ENCODE measurements at regions not wholly inside any gene's neighbourhood (a gene's known extent, or its start where the extent isn't known, plus 50 kb on each side); places are given as distances from the start of the nearest gene placed in this dataset.
A peak's percentile ranks its signal among the peaks of the same experiment; 100 is the strongest.

- no peaks in the 10 kb centered on the region for H3K4me1 Mint-ChIP-seq
- DNase-seq = no peak
- H3K27me3 Mint-ChIP-seq = no peaks in the 10 kb centered on the region
- H3K36me3 Mint-ChIP-seq = no peaks in the 10 kb centered on the region
- no peaks in the 10 kb centered on the region for H3K9me3 Mint-ChIP-seq
- H3K27ac Mint-ChIP-seq = no peak overlapping the region
- no peak overlapping the region for H3K4me3 Mint-ChIP-seq
These were observed 108.8 kb upstream of the MCTP2 start for GRCh38 chr15:94122516-94122915.

- Mint-ChIP-seq H3K27me3 (no peaks in the 10 kb centered on the region), H3K36me3 (no peaks in the 10 kb centered on the region), H3K4me3 (no peak overlapping the region), H3K9me3 (no peaks in the 10 kb centered on the region), H3K4me1 (no peaks in the 10 kb centered on the region), H3K27ac (no peak overlapping the region)
- peak; percentile 33 for DNase-seq
These were observed 111.2 kb upstream of the MCTP2 start for GRCh38 chr15:94119923-94120775.

GRCh38 chr15:94119298-94119811, 112.0 kb upstream of the MCTP2 start:
- Mint-ChIP-seq H3K4me1 (no peaks in the 10 kb centered on the region), H3K27me3 (no peaks in the 10 kb centered on the region), H3K27ac (no peak overlapping the region), H3K9me3 (no peaks in the 10 kb centered on the region), H3K36me3 (no peaks in the 10 kb centered on the region), H3K4me3 (no peak overlapping the region)
- DNase-seq = no peak

- Mint-ChIP-seq H3K4me1 (no peaks in the 10 kb centered on the region), H3K9me3 (no peaks in the 10 kb centered on the region), H3K4me3 (no peak overlapping the region), H3K27ac (no peak overlapping the region), H3K36me3 (no peaks in the 10 kb centered on the region), H3K27me3 (peaks cover 14% of the 10 kb centered on the region)
- no peak for DNase-seq
These were observed 120.8 kb upstream of the MCTP2 start for GRCh38 chr15:94110476-94111130.

- Mint-ChIP-seq H3K9me3 (no peaks in the 10 kb centered on the region), H3K4me3 (no peak overlapping the region), H3K4me1 (no peaks in the 10 kb centered on the region), H3K36me3 (no peaks in the 10 kb centered on the region), H3K27me3 (peaks cover 15% of the 10 kb centered on the region), H3K27ac (no peak overlapping the region)
- no peak for DNase-seq
These were observed 123.7 kb upstream of the MCTP2 start for GRCh38 chr15:94107652-94108051.

GRCh38 chr15:94105760-94106159, 125.6 kb upstream of the MCTP2 start:
- H3K4me3 Mint-ChIP-seq = no peak overlapping the region
- H3K27me3 Mint-ChIP-seq = peaks cover 19% of the 10 kb centered on the region
- no peak for DNase-seq
- no peaks in the 10 kb centered on the region for H3K9me3 Mint-ChIP-seq
- H3K27ac Mint-ChIP-seq = no peak overlapping the region
- H3K4me1 Mint-ChIP-seq = no peaks in the 10 kb centered on the region
- H3K36me3 Mint-ChIP-seq = no peaks in the 10 kb centered on the region

- no peak overlapping the region for H3K27ac Mint-ChIP-seq
- DNase-seq = no peak
- no peaks in the 10 kb centered on the region for H3K4me1 Mint-ChIP-seq
- H3K9me3 Mint-ChIP-seq = no peaks in the 10 kb centered on the region
- H3K4me3 Mint-ChIP-seq = no peak overlapping the region
- no peaks in the 10 kb centered on the region for H3K36me3 Mint-ChIP-seq
- peaks cover 19% of the 10 kb centered on the region for H3K27me3 Mint-ChIP-seq
These were observed 130.5 kb upstream of the MCTP2 start for GRCh38 chr15:94100863-94101262.

GRCh38 chr15:94099574-94099960, 131.8 kb upstream of the MCTP2 start:
- no peaks in the 10 kb centered on the region for H3K4me1 Mint-ChIP-seq
- H3K36me3 Mint-ChIP-seq = no peaks in the 10 kb centered on the region
- H3K4me3 Mint-ChIP-seq = no peak overlapping the region
- no peak overlapping the region for H3K27ac Mint-ChIP-seq
- H3K27me3 Mint-ChIP-seq = peaks cover 16% of the 10 kb centered on the region
- no peak for DNase-seq
- no peaks in the 10 kb centered on the region for H3K9me3 Mint-ChIP-seq

- H3K9me3 Mint-ChIP-seq = no peaks in the 10 kb centered on the region
- no peaks in the 10 kb centered on the region for H3K4me1 Mint-ChIP-seq
- no peak for DNase-seq
- H3K27me3 Mint-ChIP-seq = peaks cover 13% of the 10 kb centered on the region
- no peak overlapping the region for H3K27ac Mint-ChIP-seq
- H3K4me3 Mint-ChIP-seq = no peak overlapping the region
- H3K36me3 Mint-ChIP-seq = no peaks in the 10 kb centered on the region
These were observed 132.3 kb upstream of the MCTP2 start for GRCh38 chr15:94098921-94099573.

- Mint-ChIP-seq H3K27me3 (peaks cover 9% of the 10 kb centered on the region), H3K27ac (no peak overlapping the region), H3K9me3 (no peaks in the 10 kb centered on the region), H3K4me3 (no peak overlapping the region), H3K4me1 (no peaks in the 10 kb centered on the region), H3K36me3 (no peaks in the 10 kb centered on the region)
- DNase-seq = no peak
These were observed 133.8 kb upstream of the MCTP2 start for GRCh38 chr15:94097552-94097951.

GRCh38 chr15:94094310-94094709, 137.1 kb upstream of the MCTP2 start:
- Mint-ChIP-seq H3K4me3 (no peak overlapping the region), H3K9me3 (no peaks in the 10 kb centered on the region), H3K4me1 (no peaks in the 10 kb centered on the region), H3K36me3 (no peaks in the 10 kb centered on the region), H3K27ac (no peak overlapping the region), H3K27me3 (peaks cover 18% of the 10 kb centered on the region)
- DNase-seq = no peak

- Mint-ChIP-seq H3K36me3 (no peaks in the 10 kb centered on the region), H3K4me1 (no peaks in the 10 kb centered on the region), H3K9me3 (no peaks in the 10 kb centered on the region), H3K27ac (no peak overlapping the region), H3K27me3 (peaks cover 12% of the 10 kb centered on the region), H3K4me3 (no peak overlapping the region)
- DNase-seq = no peak
These were observed 145.0 kb upstream of the MCTP2 start for GRCh38 chr15:94086341-94086740.

GRCh38 chr15:94083467-94084052, 147.8 kb upstream of the MCTP2 start:
- Mint-ChIP-seq H3K4me3 (no peak overlapping the region), H3K27ac (no peak overlapping the region), H3K9me3 (no peaks in the 10 kb centered on the region), H3K4me1 (no peaks in the 10 kb centered on the region), H3K27me3 (peaks cover 10% of the 10 kb centered on the region), H3K36me3 (no peaks in the 10 kb centered on the region)
- DNase-seq = no peak

- no peak for DNase-seq
- Mint-ChIP-seq H3K4me3 (no peak overlapping the region), H3K27me3 (peaks cover 4% of the 10 kb centered on the region), H3K36me3 (no peaks in the 10 kb centered on the region), H3K9me3 (no peaks in the 10 kb centered on the region), H3K4me1 (no peaks in the 10 kb centered on the region), H3K27ac (no peak overlapping the region)
These were observed 149.5 kb upstream of the MCTP2 start for GRCh38 chr15:94081829-94082228.

- no peaks in the 10 kb centered on the region for H3K9me3 Mint-ChIP-seq
- H3K36me3 Mint-ChIP-seq = no peaks in the 10 kb centered on the region
- H3K4me1 Mint-ChIP-seq = no peaks in the 10 kb centered on the region
These were observed 150.3 kb upstream of the MCTP2 start for GRCh38 chr15:94080989-94081605.

More at GRCh38 chr15:94080989-94081605, 150.3 kb upstream of the MCTP2 start:
- Mint-ChIP-seq H3K27ac (no peak overlapping the region), H3K4me3 (no peak overlapping the region), H3K27me3 (peaks cover 4% of the 10 kb centered on the region)
- DNase-seq = no peak

Measured in activated naive CD8-positive, alpha-beta T cell treated with anti-CD3 and anti-CD28 coated beads for 36 hours (primary cell).